Stimulated activated CD8-positive, alpha-beta memory T cell treated with anti-CD3 and anti-CD28 coated beads, Interleukin-7, amount 100 ng/mL, for 1 hour (primary cell): ENCODE measurements at regions not wholly inside any gene's neighbourhood (a gene's known extent, or its start where the extent isn't known, plus 50 kb on each side); places are given as distances from the start of the nearest gene placed in this dataset.
A peak's percentile ranks its signal among the peaks of the same experiment; 100 is the strongest.
"Not testable (repeated sequence)": the region's sequence is repeated elsewhere in the genome, so short reads cannot be mapped to it uniquely, and the experiment has no call there.

Experiments
- DNase-seq, 2 donors: peaks; one replicate each; pipeline ENCODE4 v3.0.0-alpha.2; 2020; ENCODE audit warnings: low read depth in 2 of 2

DNA sequence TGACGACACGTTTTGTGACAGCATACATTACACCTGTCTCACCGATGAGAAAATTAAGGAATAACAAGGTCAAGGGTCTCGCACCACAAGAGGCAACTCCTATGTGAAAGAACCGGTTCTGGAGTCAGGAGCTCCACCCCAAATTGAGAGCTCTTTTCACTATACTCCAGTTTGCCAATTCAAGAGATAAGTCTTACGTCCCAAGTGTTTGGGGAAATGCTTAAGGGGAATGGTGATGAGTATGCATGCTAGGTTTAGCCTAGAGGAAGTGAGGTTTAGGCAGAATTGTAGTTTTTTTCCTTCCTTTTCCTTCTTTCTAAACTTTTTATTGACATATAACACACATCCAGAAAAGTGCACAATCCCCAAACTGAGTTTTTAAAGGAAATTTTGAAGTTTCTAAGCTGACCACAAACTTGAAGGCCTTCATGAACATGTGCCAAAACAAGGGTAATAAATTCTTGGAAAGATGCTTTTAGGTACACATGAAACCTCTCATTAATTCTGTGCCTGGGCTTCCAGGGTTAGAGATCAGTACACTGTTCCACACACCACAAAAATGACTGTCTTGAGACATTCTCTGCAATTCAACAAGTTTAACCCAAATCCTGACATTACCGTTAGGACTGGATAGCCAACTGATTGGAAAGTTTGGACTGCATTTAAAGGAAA lies 127.6 kb upstream of the SLC1A3 start:
- DNase-seq: no peak

DNA sequence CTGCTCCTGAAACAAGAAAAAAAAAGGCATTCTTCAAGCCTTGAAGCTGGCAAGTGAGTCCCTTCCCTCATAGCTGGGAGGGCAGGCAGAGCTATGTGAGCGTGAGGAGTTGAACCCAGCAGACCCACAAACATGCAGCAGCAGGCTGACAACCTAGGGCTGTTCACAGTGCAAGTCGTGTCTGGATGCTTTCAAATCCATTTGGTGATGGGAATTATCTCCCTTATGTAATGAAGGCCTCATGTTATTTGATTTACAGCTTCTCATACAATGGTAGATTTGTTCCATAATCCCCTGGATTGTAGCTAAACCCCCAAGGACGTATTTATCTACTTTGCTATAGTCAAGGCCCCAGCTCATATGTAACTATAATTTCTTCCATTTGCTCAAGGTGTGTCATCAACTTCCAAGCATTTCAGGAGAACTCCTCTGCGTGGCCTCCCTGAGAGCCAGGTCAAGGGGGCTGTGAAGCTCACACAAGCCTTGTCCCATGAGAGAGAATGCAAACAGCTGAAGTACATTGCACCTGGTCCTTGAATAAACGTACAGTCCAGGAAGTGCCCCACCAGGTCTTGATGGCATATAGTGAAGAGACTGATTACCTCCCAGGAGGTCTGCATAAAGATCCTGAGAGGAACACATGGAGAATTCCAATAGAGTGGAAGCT lies 124.8 kb upstream of the SLC1A3 start:
- DNase-seq: no peak

DNA sequence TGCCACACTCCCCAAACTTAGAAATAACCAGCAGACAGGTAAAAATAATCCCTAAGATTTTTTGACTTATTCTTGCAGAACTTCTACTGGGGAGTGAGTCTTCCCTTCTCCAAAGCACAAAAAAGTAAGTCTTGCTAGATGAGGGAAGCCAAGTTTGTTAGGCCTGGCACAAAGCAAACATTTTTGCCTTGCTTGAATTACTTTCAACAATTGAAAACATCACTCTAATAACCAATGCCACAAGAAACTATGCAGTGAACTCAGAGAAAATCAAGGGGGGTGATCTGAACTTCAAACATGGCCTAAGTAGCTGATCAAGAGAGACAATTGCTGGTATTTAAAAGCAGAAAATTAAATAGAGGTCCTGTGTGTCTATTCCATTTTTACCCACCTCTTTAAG lies 123.6 kb upstream of the SLC1A3 start:
- DNase-seq: no peak

DNA sequence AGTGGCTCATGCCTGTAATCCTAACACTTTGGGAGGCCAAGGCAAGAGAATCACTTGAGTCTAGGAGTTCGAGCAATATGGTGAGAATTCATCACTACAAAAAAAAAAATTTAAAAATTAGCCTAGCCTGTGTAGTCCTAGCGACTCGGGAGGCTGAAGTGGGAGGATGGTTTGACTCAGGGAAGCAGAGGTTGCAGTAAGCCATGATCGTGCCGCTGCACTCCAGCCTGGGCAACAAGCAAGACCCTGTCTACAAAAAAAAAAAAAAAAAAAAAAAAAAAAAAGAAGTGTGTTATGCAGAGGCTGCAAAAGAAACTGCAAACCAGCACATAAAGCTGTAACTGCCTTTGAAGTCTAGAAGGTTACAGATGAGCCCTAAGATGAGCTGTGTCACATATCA lies 116.9 kb upstream of the SLC1A3 start:
- DNase-seq: no peak

DNA sequence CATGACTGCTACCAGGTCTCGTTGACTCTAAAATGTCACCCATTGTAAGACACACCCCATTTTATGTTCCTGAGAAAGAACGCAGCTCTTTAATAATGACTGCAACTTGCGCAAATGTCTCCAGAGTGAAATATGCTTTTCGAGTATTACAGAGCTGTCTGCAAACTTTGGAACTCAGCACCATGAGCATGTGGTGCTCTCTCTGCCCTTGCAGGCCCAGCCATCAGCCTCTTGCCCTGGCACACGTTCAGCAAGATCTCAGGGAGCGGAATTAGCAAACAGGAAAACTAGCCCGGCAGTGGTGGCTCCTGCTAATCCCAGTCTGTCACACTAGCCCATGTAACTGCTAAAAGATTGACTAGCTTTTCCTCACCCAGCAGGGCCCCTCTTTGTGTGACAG lies 114.5 kb upstream of the SLC1A3 start:
- DNase-seq: no peak

DNA sequence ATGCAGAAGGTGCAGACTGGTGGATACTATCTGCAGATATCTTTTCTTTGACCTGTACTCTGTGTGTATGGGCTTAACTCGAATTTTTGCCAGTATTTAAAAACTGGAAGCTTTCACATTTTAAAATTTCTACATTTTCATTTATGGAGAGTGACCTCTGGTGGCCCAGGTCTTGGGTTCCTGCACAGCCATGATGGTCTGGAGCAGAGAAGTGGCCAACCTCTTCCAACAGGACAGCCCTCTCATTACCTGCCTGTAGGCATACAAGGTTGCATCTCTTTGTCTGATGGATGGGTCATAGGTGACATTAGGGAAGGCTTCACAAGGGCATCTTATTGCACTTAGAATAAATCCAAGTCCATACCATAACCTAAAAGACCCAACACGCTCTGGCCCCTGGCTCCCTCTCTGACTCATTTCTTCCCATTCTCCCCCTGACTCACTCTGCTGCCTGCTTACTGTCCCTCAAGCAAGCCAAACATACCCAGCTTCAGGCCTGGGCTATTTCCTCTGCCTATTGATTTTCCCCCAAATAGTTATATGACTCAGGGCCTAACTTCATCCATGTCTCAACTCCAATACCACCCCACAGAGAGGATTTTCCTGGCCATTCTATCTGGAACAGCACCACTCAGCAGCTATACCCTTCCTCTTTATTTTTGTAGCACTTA lies 113.3 kb upstream of the SLC1A3 start:
- DNase-seq: no peak

DNA sequence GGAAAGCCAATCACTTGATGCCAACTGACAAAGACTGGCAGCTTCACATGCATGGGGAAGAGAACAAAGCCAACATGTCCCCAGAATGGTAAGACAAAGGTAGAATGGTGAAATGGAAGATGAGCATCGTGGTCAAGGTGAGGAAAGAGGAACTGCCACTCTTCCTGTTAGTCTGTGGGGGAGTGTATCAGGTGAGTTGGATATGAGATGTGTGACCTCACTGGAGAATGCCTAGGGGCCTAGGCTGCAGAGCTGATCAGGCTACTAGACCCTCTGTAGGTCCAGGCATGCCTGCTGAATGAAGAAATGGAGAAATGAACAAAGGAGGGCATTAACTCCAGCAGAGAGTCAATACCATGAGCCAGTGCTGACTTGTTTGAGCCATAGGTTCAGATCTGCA lies 112.4 kb upstream of the SLC1A3 start:
- DNase-seq: no peak

DNA sequence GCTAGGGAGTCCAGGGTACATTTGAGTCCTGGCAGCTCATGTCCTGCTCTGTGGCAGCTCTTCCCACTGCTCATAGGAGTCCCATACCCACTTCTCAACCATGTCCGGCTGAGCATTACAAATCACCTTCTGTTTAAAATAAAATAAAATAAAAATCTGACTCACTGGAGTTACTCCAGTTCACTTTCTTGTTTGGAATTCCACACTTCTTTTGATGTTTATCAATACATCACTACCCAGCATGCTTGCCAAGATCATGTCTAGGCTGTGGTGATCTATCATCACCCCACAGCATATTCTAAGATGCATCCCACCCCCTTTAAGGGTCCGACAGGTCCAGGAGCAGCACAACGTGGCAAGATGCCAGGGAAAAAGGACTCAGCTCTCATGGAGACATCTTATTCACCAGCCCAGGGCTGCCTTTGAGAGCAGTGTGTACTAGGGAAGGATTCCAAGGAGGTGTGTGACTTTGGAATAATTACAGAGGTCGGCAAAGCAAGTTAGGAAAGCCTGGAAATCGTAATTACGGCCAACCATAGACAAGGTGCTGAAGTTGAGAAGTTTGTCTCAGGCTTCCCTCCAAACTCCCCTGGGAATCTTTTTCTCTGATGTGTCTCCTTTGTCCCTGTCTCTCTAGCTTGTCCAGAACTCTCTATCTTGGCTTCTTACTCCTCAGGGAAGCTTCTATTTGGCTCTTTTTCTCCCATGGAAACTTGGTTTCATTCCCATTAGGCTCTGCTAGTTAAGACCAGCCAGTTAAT lies 111.4 kb upstream of the SLC1A3 start:
- DNase-seq: no peak

DNA sequence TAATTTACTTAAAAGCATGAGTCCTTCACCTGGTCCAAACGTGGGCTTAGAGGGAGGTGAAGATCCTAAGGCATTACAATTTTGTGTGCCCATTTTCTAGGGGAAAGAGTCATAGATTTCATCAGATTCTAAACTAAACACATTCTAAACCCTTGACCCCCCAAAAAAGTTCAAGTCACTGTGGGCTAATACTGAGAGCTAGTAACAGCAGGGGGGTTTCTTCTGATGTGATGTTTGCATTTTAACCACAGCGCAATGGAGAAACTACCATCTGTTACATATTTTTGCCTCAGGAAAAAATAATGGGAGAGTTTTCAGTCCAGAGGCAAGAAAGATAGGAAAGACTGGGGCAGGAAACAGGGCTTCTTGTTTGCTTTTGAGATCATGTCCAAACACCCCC lies 110.8 kb upstream of the SLC1A3 start:
- no peak for DNase-seq

DNA sequence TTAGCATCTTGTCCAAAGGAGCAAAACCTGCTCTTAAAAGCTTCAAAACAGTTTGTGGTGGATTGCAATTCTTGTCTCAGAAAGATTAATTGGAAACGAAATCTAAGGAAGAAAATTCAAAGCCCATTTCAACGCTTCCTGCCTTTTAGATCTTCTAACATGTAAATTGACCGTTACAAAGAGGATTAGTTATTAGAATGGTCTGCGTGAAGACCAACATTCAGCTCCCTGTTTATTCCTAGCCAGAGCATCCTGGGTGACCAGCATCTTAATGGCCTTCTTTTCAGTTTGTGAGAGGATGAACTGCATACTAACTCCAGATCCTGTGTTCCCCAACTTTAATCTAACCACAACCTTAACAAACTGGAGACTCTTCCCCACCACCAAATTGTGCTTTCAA lies 109.9 kb upstream of the SLC1A3 start:
- no peak for DNase-seq

DNA sequence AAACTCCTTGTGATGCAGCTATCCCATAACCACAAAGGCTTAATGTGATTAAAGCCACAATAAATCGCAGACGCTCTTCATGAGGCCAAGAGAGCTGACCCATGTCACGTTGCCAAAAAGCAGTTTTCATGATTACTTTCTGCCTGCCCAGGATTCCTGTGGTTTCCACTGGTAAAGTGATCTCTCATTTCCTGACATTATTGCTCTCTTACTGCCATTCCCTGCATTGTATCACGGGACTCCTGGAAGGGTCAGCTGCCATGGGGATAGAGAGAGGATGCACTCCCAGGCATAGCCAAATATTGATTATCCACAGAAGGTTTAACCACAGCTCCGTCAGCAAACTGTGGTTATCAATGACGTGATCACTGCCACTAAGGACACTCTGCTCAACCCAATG lies 103.8 kb upstream of the SLC1A3 start:
- DNase-seq: no peak

DNA sequence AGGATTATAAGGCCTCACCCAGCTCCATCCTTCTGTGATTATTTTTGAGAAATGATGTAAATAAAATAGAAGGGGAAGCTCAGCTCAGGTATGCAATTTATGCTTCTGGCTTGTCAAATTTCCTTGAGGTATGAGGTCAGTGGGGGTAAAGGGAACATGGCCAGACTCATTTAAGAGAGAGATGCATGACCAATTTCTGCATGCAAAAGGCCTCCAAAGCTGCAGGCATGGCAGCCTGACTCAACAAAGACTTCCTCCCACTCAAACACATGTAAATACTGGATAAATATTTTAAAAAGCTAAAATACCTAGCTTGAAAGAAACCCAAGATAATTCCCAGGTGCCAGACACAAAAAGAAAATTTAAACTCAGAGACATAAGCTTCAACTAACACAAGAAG lies 101.4 kb upstream of the SLC1A3 start:
- no peak for DNase-seq

DNA sequence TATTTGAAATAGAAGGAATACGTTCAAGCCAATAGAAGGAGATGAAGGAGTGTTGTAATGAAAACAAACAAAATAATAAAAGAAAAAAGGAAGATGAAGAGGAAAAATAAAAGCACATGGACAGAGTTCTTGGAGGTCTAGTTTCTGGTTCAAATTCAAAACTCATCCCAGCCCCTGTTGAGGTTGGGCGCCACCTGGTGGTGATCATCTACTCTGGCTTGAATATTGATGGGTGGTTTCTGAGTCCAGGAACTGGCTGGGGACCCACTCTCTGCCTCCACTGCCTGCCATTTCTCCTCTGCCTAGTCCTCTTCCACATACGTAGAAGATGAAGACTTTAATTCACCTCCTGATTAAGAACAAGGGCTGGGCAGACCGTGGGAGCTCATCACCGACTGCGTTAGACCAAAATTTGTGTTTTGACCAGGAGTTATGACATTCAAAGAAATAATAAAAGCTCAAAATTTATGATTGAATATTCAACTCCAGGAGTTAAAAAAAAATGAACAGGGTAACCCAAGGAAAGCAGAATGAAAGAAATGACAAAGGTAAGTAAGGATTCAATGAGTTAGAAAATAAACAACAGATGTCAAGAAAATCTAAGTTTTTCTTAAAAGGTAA lies 99.0 kb upstream of the SLC1A3 start:
- DNase-seq: peak; percentile 36 to 64

DNA sequence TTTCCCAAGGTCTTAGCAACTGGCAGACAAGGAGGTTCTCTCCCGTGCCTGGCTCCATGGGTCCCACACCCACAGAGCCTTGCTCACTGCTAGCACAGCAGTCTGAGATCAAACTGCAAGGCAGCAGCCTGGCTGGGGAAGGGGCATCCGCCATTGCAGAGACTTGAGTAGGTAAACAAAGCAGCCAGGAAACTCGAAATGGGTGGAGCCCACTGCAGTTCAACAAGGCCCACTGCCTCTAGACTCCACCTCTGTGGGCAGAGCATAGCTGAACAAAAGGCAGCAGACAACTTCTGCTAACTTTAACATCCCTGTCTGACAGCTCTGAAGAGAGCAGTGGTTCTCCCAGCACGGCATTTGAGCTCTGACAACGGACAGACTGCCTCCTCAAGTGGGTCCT lies 98.1 kb upstream of the SLC1A3 start:
- not testable (repeated sequence) for DNase-seq

DNA sequence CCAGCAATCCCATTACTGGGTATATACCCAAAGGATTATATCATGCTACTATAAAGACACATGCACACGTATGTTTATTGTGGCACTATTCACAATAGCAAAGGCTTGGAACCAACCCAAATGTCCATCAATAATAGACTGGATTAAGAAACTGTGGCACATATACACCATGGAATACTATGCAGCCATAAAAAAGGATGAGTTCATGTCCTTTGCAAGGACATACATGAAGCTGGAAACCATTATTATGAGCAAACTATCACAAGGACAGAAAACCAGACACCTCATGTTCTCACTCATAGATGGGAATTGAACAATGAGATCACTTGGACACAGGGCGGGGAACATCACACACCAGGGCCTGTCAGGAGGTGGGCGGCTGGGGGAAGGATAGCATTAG lies 92.8 kb upstream of the SLC1A3 start:
- DNase-seq: not testable (repeated sequence)

DNA sequence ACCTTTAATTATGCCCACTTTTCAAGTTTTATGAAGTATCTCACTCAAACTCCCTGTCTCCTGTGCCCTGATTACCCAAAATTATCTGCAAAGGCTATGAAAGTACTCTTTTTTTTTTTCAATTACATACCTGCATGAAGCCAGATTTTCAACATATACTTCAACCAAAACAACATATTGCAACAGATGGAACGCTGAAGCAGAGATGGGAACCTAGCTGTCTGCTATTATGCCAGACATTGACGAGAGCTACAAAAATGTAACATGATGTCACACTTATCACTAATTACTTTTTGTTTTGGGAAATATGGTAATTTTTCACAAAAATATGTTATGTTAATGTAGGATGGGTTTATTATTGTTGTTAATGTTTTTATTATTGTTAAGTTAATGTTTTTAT lies 86.5 kb upstream of the SLC1A3 start:
- DNase-seq: no peak

DNA sequence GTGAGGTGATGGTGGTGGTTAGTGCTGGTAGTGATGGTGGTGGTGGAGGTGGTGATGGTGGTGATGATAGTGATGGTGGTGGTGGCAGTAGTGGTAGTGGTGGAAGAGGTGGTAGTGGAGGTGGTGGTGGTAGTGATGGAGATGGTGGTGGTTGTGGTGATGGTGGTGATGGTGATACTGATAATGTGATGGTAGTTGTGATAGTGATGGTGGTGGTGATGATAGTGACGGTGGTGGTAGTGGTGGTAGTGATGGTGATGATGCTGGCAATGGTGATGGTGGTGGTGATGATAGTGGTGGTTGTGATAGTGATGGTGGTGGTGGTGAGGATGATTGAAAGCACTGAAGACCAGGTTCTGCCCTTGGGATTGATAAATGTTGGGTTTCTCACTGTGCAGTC lies 85.2 kb upstream of the SLC1A3 start:
- DNase-seq: no peak

DNA sequence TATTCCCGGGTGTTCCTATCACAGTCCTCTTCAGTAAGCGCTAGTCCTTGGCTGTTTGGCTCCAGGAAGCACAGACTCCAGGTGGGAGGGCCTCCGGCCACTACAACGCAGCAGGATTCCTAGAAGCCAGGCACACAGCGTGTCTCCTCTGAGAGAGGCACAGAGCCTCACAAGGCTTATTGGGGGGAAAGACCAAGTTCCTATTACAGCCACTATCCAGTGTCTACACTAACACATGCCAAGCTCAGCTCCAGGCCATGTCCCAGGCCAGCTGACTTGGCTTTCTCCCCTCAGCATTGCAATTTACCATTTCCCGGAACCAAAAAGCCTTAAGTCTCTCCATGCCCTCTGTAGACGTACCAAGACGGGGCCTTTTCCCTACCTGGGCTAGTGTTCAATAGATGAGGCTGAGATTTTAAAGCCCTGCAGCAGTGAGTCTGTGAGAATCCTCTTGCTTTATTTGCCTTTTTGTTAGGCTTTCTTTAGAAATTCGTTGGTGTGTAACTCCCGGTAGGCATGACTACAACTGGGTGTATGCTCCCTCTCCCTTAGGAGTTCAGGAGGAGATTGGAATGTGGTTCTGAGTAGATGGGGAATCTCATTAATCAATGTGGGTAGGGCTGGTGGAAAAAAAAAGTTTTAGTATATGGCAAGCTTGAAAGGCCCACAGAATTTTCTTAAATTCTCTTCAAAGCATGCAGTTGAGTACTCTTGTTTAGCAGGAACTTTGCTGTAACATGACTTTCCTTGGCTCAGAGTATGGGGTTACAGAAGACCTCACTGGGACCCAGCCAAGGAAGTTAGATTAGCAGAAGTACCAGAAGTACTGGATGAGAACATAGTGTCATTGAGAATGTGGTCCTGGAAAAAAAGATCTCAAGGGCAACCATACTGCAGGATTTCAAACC lies 84.3 kb upstream of the SLC1A3 start:
- DNase-seq: no peak

DNA sequence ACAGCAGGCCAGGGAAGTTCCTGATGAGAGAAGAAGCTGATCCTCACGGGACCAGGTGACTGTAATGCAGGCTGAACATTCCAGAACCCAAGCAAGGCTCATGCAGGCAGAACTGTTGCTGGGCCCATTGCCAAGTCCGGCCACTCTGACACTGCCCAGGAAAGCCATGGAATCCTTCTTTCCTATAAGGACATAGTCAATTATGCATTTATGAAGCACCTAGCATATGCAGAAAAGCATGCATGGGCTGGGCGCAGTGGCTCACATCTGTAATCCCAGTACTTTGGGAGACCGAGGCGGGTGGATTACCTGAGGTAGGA lies 83.7 kb upstream of the SLC1A3 start:
- DNase-seq: no peak

DNA sequence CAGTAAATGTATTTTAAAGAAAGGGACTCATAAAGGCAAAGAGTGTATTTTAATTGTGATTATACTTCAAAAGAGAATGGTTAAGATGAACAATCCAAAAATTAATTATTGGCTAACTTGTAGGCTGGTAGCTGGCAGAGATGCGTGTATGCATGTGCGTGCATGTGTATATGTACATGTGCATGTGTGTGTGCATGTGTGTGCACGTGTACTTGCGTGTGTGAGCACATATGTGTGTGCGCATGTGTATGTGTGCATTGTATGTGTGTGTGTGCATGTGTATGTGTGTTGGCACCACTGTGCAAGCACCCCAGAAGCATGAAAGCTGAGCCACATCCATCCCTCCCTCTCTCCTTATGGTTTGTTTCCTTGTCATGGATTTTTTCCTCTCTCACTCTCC lies 83.0 kb upstream of the SLC1A3 start:
- no peak for DNase-seq

DNA sequence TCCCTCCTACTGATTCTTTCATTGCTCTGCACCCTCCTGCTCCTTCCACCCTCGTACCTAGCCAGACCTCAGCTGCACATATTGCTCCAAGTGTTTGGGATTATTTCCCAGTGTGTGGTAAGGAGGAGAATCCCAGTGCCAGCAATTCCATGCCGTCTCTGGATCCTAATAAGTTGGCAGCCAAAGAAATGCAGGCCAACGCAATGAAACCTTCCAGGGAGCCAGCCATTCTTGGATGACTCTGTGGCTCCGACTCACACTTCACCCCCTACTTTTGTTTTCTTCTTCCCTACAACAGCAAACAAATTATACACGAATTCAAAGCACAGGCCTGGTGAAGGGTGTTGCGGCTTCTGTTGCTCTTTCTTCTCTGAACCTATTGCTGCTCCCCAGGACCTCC lies 82.5 kb upstream of the SLC1A3 start:
- DNase-seq: no peak
